IMR-90 (cell line): ENCODE measurements at regions not wholly inside any gene's neighbourhood (a gene's known extent, or its start where the extent isn't known, plus 50 kb on each side); places are given as distances from the start of the nearest gene placed in this dataset.

Experiments used
- ATAC-seq: fragments of 200-7000 bp; cut with Tn5 transposase; 2 replicates; pipeline ENCODE4 v1.9.1; 2020; ENCODE audit warnings: low read depth, mild to moderate bottlenecking, moderate library complexity
- BruUV-seq: library from RNA; stranded (reverse); fragments of 400-500 nt; replicated peaks from 2 replicates; lab custom pipeline; 2021; lab: Mats Ljungman, UMichigan
- CTCF ChIA-PET: fragments of 300-600 bp; formaldehyde crosslinking; extraction: SDS; loops from one replicate; lab custom pipeline; 2021; ENCODE audit warnings: antibody characterized with exemption; lab: Yijun Ruan, JAX
- POLR2A ChIA-PET: fragments of 300-600 bp; sonication (Branson Sonifier 250); formaldehyde crosslinking; loops from one replicate; lab custom pipeline; 2022; ENCODE audit warnings: antibody characterized with exemption; ENCODE audit not compliant: unreplicated experiment; lab: Charles Lee
- DNase-seq: peaks from one replicate; pipeline ENCODE4 v3.0.0; 2013
- H2AFZ ChIP-seq: replicated peaks from 2 replicates; pipeline ENCODE3; 2013; ENCODE audit warnings: low read length, mild to moderate bottlenecking; ENCODE audit not compliant: poor library complexity
- H2AK5ac ChIP-seq: 2 replicates; pipeline ENCODE4 v1.6.1; 2013; ENCODE audit warnings: low read depth, low read length, inconsistent platforms
- H2AK9ac ChIP-seq: replicated peaks from 2 replicates; pipeline ENCODE3; 2013; ENCODE audit warnings: mild to moderate bottlenecking, low read depth, low read length, moderate library complexity; ENCODE audit not compliant: poor library complexity
- H2BK120ac ChIP-seq: 2 replicates; pipeline ENCODE4 v1.6.1; 2013; ENCODE audit warnings: low read depth, low read length, inconsistent platforms
- H2BK15ac ChIP-seq: 3 replicates; pipeline ENCODE4 v1.6.1; 2013; ENCODE audit warnings: low read depth, low read length, inconsistent platforms
- H2BK20ac ChIP-seq: 2 replicates; pipeline ENCODE4 v1.6.1; 2013; ENCODE audit warnings: low read depth, mild to moderate bottlenecking, inconsistent platforms, low read length, moderate library complexity
- H2BK5ac ChIP-seq: 2 replicates; pipeline ENCODE4 v1.6.1; 2013; ENCODE audit warnings: mild to moderate bottlenecking, low read depth, low read length, inconsistent platforms; ENCODE audit not compliant: poor library complexity, severe bottlenecking
- H3K14ac ChIP-seq: replicated peaks from 2 replicates; pipeline ENCODE4 v1.6.1; 2013; ENCODE audit warnings: low read depth, low read length, inconsistent platforms
- H3K18ac ChIP-seq: 2 replicates; pipeline ENCODE4 v1.6.1; 2013; ENCODE audit warnings: low read depth, low read length, control low read depth
- H3K23ac ChIP-seq: 2 replicates; pipeline ENCODE4 v1.6.1; 2013; ENCODE audit warnings: low read depth, low read length, inconsistent platforms
- H3K27ac ChIP-seq: 2 replicates; pipeline ENCODE4 v1.5.1; 2013; ENCODE audit warnings: mild to moderate bottlenecking, control low read depth, low read length; ENCODE audit not compliant: insufficient read depth
- H3K27me3 ChIP-seq: 2 replicates; pipeline ENCODE4 v1.6.1; 2013; ENCODE audit warnings: low read length; ENCODE audit not compliant: control insufficient read depth, insufficient read depth
- H3K36me3 ChIP-seq: 2 replicates; pipeline ENCODE4 v1.6.1; 2013; ENCODE audit warnings: low read length, mixed read lengths; ENCODE audit not compliant: control insufficient read depth, insufficient read depth
- H3K4ac ChIP-seq: 2 replicates; pipeline ENCODE4 v1.6.1; 2013; ENCODE audit warnings: low read depth, low read length, inconsistent platforms
- H3K4me1 ChIP-seq: 2 replicates; pipeline ENCODE4 v1.6.1; 2013; ENCODE audit warnings: low read length, mixed read lengths; ENCODE audit not compliant: control insufficient read depth, insufficient read depth
- H3K4me2 ChIP-seq: 2 replicates; pipeline ENCODE4 v1.6.1; 2013; ENCODE audit warnings: low read depth, mild to moderate bottlenecking, control low read depth, low read length, moderate library complexity
- H3K4me3 ChIP-seq: 2 replicates; pipeline ENCODE4 v1.5.1; 2013; ENCODE audit warnings: low read depth, mild to moderate bottlenecking, control low read depth, low read length, moderate library complexity; ENCODE audit not compliant: insufficient read depth
- H3K56ac ChIP-seq: 2 replicates; pipeline ENCODE4 v1.6.1; 2013; ENCODE audit warnings: low read length, inconsistent platforms; ENCODE audit not compliant: insufficient read depth; ENCODE audit errors: extremely low read depth
- H3K79me1 ChIP-seq, 2 experiments: 2 replicates each; pipeline ENCODE4 v1.6.1; 2013; ENCODE audit warnings: low read length in 2 of 2, inconsistent platforms in 1 of 2, low read depth in 1 of 2
- H3K9ac ChIP-seq: 2 replicates; pipeline ENCODE4 v1.6.1; 2013; ENCODE audit warnings: low read depth, low read length, control low read depth
- H3K9me1 ChIP-seq: 2 replicates; pipeline ENCODE4 v1.6.1; 2013; ENCODE audit warnings: low read length, inconsistent platforms; ENCODE audit not compliant: insufficient read depth
- H3K9me3 ChIP-seq: 2 replicates; pipeline ENCODE4 v1.6.1; 2013; ENCODE audit warnings: low read length; ENCODE audit not compliant: control insufficient read depth, insufficient read depth
- H4K20me1 ChIP-seq: 2 replicates; pipeline ENCODE4 v1.6.1; 2013; ENCODE audit warnings: low read length, inconsistent platforms; ENCODE audit not compliant: insufficient read depth
- H4K5ac ChIP-seq: 2 replicates; pipeline ENCODE4 v1.6.1; 2013; ENCODE audit warnings: mild to moderate bottlenecking, low read depth, low read length, control low read depth
- H4K8ac ChIP-seq, 2 experiments: 2 replicates each; pipeline ENCODE4 v1.6.1; 2013; ENCODE audit warnings: low read depth in 2 of 2, low read length in 2 of 2, control low read depth in 1 of 2, inconsistent platforms in 1 of 2
- H4K91ac ChIP-seq: 2 replicates; pipeline ENCODE4 v1.6.1; 2013; ENCODE audit warnings: low read depth, low read length, inconsistent platforms; ENCODE audit not compliant: insufficient read depth
- BHLHE40 ChIP-seq: fragments of 150-350 bp; IDR thresholded peaks from 2 replicates; pipeline ENCODE4 v1.6.1; 2016; ENCODE audit warnings: mild to moderate bottlenecking, low read depth, low read length
- CEBPB ChIP-seq: IDR thresholded peaks from 2 replicates; pipeline ENCODE4 v1.6.1; 2012; ENCODE audit warnings: low read depth, low read length, improper control_type of control experiment
- CHD1 ChIP-seq: IDR thresholded peaks from 2 replicates; pipeline ENCODE4 v1.6.1; 2012; ENCODE audit warnings: low read depth, low read length, improper control_type of control experiment
- CTCF ChIP-seq: conservative IDR thresholded peaks from 2 replicates; pipeline ENCODE4 v1.5.1; 2012; ENCODE audit warnings: mild to moderate bottlenecking, low read depth, low read length, improper control_type of control experiment
- ELK1 ChIP-seq: fragments of 150-350 bp; IDR thresholded peaks from 2 replicates; pipeline ENCODE4 v1.6.1; 2016; ENCODE audit warnings: low read depth, mild to moderate bottlenecking, low read length, moderate library complexity, borderline replicate concordance
- FOS ChIP-seq: fragments of 150-350 bp; IDR thresholded peaks from 2 replicates; pipeline ENCODE4 v1.6.1; 2016; ENCODE audit warnings: low read depth, low read length
- MAFK ChIP-seq: IDR thresholded peaks from 2 replicates; pipeline ENCODE4 v1.6.1; 2012; ENCODE audit warnings: low read depth, low read length, improper control_type of control experiment
- MAZ ChIP-seq: IDR thresholded peaks from 2 replicates; pipeline ENCODE4 v1.6.1; 2012; ENCODE audit warnings: low read depth, mild to moderate bottlenecking, low read length, improper control_type of control experiment, moderate library complexity, borderline replicate concordance
- MXI1 ChIP-seq: IDR thresholded peaks from 2 replicates; pipeline ENCODE4 v1.6.1; 2012; ENCODE audit warnings: low read depth, mild to moderate bottlenecking, low read length, moderate library complexity, borderline replicate concordance
- NFE2L2 ChIP-seq: fragments of 150-350 bp; IDR thresholded peaks from 2 replicates; pipeline ENCODE4 v1.6.1; 2016; ENCODE audit warnings: low read depth, mild to moderate bottlenecking, low read length
- POLR2A ChIP-seq: IDR thresholded peaks from 2 replicates; pipeline ENCODE4 v1.6.1; 2012; ENCODE audit warnings: mild to moderate bottlenecking, low read depth, low read length
- RAD21 ChIP-seq: IDR thresholded peaks from 2 replicates; pipeline ENCODE4 v1.6.1; 2012; ENCODE audit warnings: low read length, improper control_type of control experiment
- RCOR1 ChIP-seq: IDR thresholded peaks from 2 replicates; pipeline ENCODE4 v1.6.1; 2012; ENCODE audit warnings: mild to moderate bottlenecking, low read length, improper control_type of control experiment; ENCODE audit not compliant: insufficient replicate concordance
- RFX5 ChIP-seq: IDR thresholded peaks from 2 replicates; pipeline ENCODE4 v1.8.0; 2012; ENCODE audit warnings: low read depth, mild to moderate bottlenecking, low read length, moderate library complexity
- SMC3 ChIP-seq: fragments of 150-350 bp; IDR thresholded peaks from 2 replicates; pipeline ENCODE4 v1.6.1; 2016; ENCODE audit warnings: low read depth, mild to moderate bottlenecking, antibody characterized with exemption, low read length, moderate library complexity
- USF2 ChIP-seq: fragments of 150-350 bp; IDR thresholded peaks from 2 replicates; pipeline ENCODE4 v1.6.1; 2017; ENCODE audit warnings: mild to moderate bottlenecking, antibody characterized with exemption, low read length, low read depth
- whole genome bisulfite sequencing, 2 experiments: methylation state at CpG; one replicate each; pipeline versions ENCODE4 v1.1.5 to v1.1.7; 2013; ENCODE audit warnings: missing lambda C conversion rate in 2 of 2; ENCODE audit not compliant: insufficient read length in 1 of 2; ENCODE audit errors: extremely low coverage in 2 of 2; 5-methylcytosine and 5-hydroxymethylcytosine counted together
- dilution Hi-C: fragments of 300-500 bp; cut with HindIII; formaldehyde crosslinking; loops from one replicate; pipeline ENCODE4 v1.14.3; 2018; ENCODE audit warnings: low sequenced_read_pairs; ENCODE audit not compliant: unreplicated experiment
- in situ Hi-C: fragments of 300-500 bp; cut with MboI; formaldehyde crosslinking; loops from 3 replicates; pipeline ENCODE4 v1.14.3; 2019; ENCODE audit warnings: low sequenced_read_pairs, inconsistent platforms, mixed read lengths
- intact Hi-C: fragments of 100-400 bp; cut with micrococcal nuclease; formaldehyde crosslinking; loops from 2 replicates; pipeline ENCODE4 v1.10.0; 2022

- ChIA-PET CTCF (interaction anchor here (1.4 kb wide), 1 partner anchor 88 kb away, joined by 3 read pairs; no protein-coding TSS in a partner anchor), POLR2A (no interaction called here)
- Histone ChIP-seq H3K56ac (no peak overlapping the region), H2BK5ac (no peak overlapping the region), H2BK15ac (no peak overlapping the region; the same call in 2 of the 3 replicates), H3K9me1 (peaks cover 9% of the 10 kb centered on the region; the same call in 1 of the 2 replicates), H3K4me2 (no peak overlapping the region), H4K5ac (no peak overlapping the region), H2BK20ac (peak overlapping the region; percentile 51), H3K27ac (no peak overlapping the region), H3K18ac (no peak overlapping the region; the same call in 1 of the 2 replicates), H2AK5ac (peak overlapping the region; percentile 77; the same call in 1 of the 2 replicates), H3K27me3 (no peaks in the 10 kb centered on the region), H3K36me3 (no peaks in the 10 kb centered on the region), H4K91ac (no peak overlapping the region), H3K9ac (no peak overlapping the region), H3K14ac (0 out of 2 replicates have a peak overlapping the region, but pooled peaks have one; percentile 24), H4K20me1 (no peaks in the 10 kb centered on the region), H2AFZ (no peak overlapping the region), H3K79me1 (no peaks in the 10 kb centered on the region), H3K4me1 (peaks cover 15% of the 10 kb centered on the region), H3K4me3 (no peak overlapping the region), H3K9me3 (no peaks in the 10 kb centered on the region), H2BK120ac (peak overlapping the region; percentile 36), H3K4ac (peak overlapping the region; percentile 81), H4K8ac (0 out of 4 replicates have a peak overlapping the region, but pooled peaks of 1 of the 2 experiments have one; percentile 47), H2AK9ac (peak overlapping the region; percentile 62), H3K23ac (no peak overlapping the region)
- in situ Hi-C loops (no loop called here), intact Hi-C loops (no loop called here), dilution Hi-C loops (no loop called here)
- BruUV-seq: no TSS peak
- ATAC-seq (no peak), DNase-seq (no peak)
- 92% methylated on average over 2 of the region's 6 CpGs; no CpG with 5 or more reads in 1 of the 2 experiments for WGBS, 2 experiments
- no peak for TF ChIP-seq CTCF
- TF ChIP-seq CEBPB: no peak
- TF ChIP-seq POLR2A: no peak
- no peak for TF ChIP-seq NFE2L2
- no peak for TF ChIP-seq USF2
- no peak for TF ChIP-seq RFX5
- no peak for TF ChIP-seq RCOR1
- TF ChIP-seq MAFK: no peak
- TF ChIP-seq BHLHE40: no peak
- no peak for TF ChIP-seq SMC3
- TF ChIP-seq CHD1: no peak
- TF ChIP-seq RAD21: no peak
- no peak for TF ChIP-seq MAZ
- TF ChIP-seq ELK1: no peak
- TF ChIP-seq MXI1: no peak
- TF ChIP-seq FOS: no peak
Measured at GRCh38 chr15:100760357-100760903, 119.2 kb upstream of the ALDH1A3 start.
